ENCODE measurements at regions not wholly inside any gene's neighbourhood (a gene's known extent, or its start where the extent isn't known, plus 50 kb on each side); places are given as distances from the start of the nearest gene placed in this dataset.
"Not testable (repeated sequence)": the region's sequence is repeated elsewhere in the genome, so short reads cannot be mapped to it uniquely, and the experiment has no call there.

GRCh38 chr11:24386546-24387397 lies 110.1 kb upstream of the LUZP2 start:
- H3K36me3 Mint-ChIP-seq (ENCODE audit: low read depth): no peaks in the 10 kb centered on the region
- no peaks in the 10 kb centered on the region for H3K4me1 Mint-ChIP-seq
- no peaks in the 10 kb centered on the region for H3K27me3 Mint-ChIP-seq
- H3K4me3 Mint-ChIP-seq: no peak overlapping the region
- H3K9me3 Mint-ChIP-seq: no peaks in the 10 kb centered on the region
- no peak overlapping the region for H3K27ac Mint-ChIP-seq
- DNase-seq (no peak), ATAC-seq (no peak)

GRCh38 chr11:24389575-24389974 lies 107.3 kb upstream of the LUZP2 start:
- no peaks in the 10 kb centered on the region for H3K36me3 Mint-ChIP-seq (ENCODE audit: low read depth)

DNA sequence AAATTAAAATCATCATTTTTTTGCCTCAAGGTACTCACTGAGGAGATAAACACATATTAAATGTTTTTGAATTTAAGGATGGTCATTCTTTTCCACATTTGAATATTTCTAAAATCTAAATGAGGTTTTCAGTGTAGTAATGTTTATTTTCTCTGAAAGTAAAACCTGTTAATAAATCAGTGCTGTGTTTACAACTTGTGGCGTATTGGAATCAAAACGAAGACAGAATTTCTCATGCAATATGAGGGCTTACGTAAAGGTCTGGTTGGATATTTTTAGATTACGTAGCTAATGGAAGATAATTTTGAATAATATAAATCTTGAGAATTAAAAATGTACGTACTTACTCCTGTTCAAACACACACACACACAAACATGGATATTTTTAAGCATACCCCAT lies 106.8 kb upstream of the LUZP2 start:
- H3K9me3 Mint-ChIP-seq: no peaks in the 10 kb centered on the region
- no peaks in the 10 kb centered on the region for H3K36me3 Mint-ChIP-seq (ENCODE audit: low read depth)
- no peak overlapping the region for H3K4me3 Mint-ChIP-seq
- H3K27me3 Mint-ChIP-seq: no peaks in the 10 kb centered on the region
- H3K4me1 Mint-ChIP-seq: no peaks in the 10 kb centered on the region
- ATAC-seq (no peak), DNase-seq (no peak)
- H3K27ac Mint-ChIP-seq: no peak overlapping the region

More at GRCh38 chr11:24389575-24389974, 107.3 kb upstream of the LUZP2 start:
- H3K4me1 Mint-ChIP-seq: no peaks in the 10 kb centered on the region
- no peak overlapping the region for H3K27ac Mint-ChIP-seq
- H3K27me3 Mint-ChIP-seq: no peaks in the 10 kb centered on the region
- H3K9me3 Mint-ChIP-seq: no peaks in the 10 kb centered on the region
- ATAC-seq: no peak
- DNase-seq: no peak
- no peak overlapping the region for H3K4me3 Mint-ChIP-seq

DNA sequence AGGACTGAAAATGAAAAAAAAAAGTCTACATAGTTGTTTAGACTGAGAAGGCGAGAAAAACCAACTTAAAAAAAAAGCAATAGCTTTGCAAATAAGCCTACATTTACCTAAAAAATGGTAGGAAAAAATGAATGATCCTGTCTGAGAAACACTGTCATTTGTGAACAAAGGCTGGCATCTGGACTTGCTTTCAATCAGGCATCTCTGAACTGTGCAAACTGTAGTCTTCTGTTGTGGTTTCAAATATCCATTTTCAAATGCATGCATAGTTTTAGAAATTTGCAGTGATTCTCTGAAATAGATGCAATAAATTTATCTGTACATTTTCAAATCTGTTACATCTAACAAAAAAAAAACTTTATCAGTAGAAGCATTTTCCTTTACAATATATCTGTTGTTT lies 106.1 kb upstream of the LUZP2 start:
- H3K27ac Mint-ChIP-seq: no peak overlapping the region
- no peaks in the 10 kb centered on the region for H3K9me3 Mint-ChIP-seq
- H3K4me1 Mint-ChIP-seq: no peaks in the 10 kb centered on the region
- no peaks in the 10 kb centered on the region for H3K27me3 Mint-ChIP-seq
- DNase-seq (no peak), ATAC-seq (no peak)
- no peak overlapping the region for H3K4me3 Mint-ChIP-seq
- no peaks in the 10 kb centered on the region for H3K36me3 Mint-ChIP-seq (ENCODE audit: low read depth)

GRCh38 chr11:24391167-24391566 lies 105.7 kb upstream of the LUZP2 start:
- Mint-ChIP-seq H3K36me3 (ENCODE audit: low read depth) (no peaks in the 10 kb centered on the region), H3K4me3 (no peak overlapping the region), H3K9me3 (no peaks in the 10 kb centered on the region), H3K27ac (no peak overlapping the region), H3K27me3 (no peaks in the 10 kb centered on the region), H3K4me1 (no peaks in the 10 kb centered on the region)
- ATAC-seq (no peak), DNase-seq (no peak)

DNA sequence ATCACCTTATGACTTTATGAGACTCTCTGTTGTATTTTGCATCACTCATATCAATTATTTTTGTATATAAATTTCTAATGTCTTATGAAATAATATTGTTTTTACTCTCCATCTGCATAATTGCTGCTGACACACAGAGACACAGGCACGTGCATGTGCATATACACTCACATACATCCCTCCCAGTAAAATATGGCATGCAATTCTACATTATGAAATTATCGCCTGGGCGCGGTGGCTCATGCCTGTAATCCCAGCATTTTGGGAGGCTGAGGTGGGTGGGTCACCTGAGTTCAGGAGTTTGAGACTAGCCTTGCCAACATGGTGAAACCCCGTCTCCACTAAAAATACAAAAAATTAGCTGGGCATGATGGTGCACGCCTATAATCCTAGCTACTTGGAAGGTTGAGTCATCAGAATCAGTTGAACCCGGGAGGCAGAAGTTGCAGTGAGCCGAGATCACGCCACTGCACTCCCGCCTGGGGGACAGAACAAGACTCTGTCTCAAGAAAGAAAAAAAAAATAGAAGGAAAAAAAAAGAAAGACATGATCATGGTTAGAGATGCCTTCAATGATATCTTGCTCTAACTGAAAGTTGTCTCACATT lies 96.7 kb upstream of the LUZP2 start:
- H3K4me1 Mint-ChIP-seq: no peaks in the 10 kb centered on the region
- DNase-seq (no peak), ATAC-seq (no peak)
- H3K27ac Mint-ChIP-seq: no peak overlapping the region
- no peak overlapping the region for H3K4me3 Mint-ChIP-seq
- H3K9me3 Mint-ChIP-seq: no peaks in the 10 kb centered on the region
- H3K36me3 Mint-ChIP-seq (ENCODE audit: low read depth): no peaks in the 10 kb centered on the region
- no peaks in the 10 kb centered on the region for H3K27me3 Mint-ChIP-seq

DNA sequence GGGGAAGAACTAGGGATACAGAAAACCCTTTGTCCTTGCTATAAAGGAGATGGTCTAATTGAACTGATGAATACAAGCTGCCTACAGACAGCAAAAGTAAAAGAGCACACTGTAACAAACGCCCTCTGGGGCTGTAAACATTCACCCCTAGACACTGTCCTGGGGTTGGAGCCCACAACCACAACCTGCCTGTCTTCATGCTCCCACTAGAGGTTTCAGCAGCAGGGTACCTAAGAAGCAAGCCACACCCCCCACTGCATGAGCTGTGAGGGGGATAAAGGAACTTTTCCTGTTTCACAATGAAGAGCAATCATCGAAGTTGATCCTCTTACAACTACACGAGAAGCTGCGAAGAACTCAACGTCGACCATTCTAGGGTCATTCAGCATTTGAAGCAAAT lies 90.5 kb upstream of the LUZP2 start:
- Mint-ChIP-seq H3K4me3 (no peak overlapping the region), H3K27ac (no peak overlapping the region), H3K9me3 (peaks cover 6% of the 10 kb centered on the region), H3K27me3 (no peaks in the 10 kb centered on the region), H3K36me3 (ENCODE audit: low read depth) (no peaks in the 10 kb centered on the region), H3K4me1 (no peaks in the 10 kb centered on the region)
- ATAC-seq: no peak
- DNase-seq: no peak

GRCh38 chr11:24406980-24407379 lies 89.9 kb upstream of the LUZP2 start:
- no peaks in the 10 kb centered on the region for H3K4me1 Mint-ChIP-seq
- DNase-seq (no peak), ATAC-seq (no peak)
- H3K27me3 Mint-ChIP-seq: no peaks in the 10 kb centered on the region
- H3K36me3 Mint-ChIP-seq (ENCODE audit: low read depth): no peaks in the 10 kb centered on the region
- peaks cover 6% of the 10 kb centered on the region for H3K9me3 Mint-ChIP-seq
- no peak overlapping the region for H3K4me3 Mint-ChIP-seq
- no peak overlapping the region for H3K27ac Mint-ChIP-seq

GRCh38 chr11:24407733-24408132 lies 89.1 kb upstream of the LUZP2 start:
- no peak overlapping the region for H3K27ac Mint-ChIP-seq

DNA sequence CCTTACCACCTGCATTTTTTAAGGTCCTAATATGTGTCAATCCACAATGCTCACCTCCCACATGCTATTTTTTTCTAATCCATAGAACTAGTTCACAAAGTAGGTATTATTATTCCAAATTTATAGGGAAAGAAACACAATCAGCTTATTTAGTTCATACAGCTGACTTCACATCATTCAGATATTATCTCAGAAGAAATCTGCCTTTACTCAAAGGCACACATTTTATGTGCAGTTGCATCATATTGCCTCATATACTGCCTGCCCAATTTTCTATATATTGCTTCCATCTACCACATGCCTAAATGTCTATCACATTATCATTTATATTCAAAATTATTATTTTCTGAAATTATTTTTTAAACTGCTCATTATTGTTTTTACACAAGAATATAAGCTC lies 88.7 kb upstream of the LUZP2 start:
- no peak overlapping the region for H3K4me3 Mint-ChIP-seq
- no peaks in the 10 kb centered on the region for H3K36me3 Mint-ChIP-seq (ENCODE audit: low read depth)
- no peaks in the 10 kb centered on the region for H3K27me3 Mint-ChIP-seq
- no peaks in the 10 kb centered on the region for H3K4me1 Mint-ChIP-seq
- ATAC-seq: no peak
- DNase-seq: no peak
- H3K27ac Mint-ChIP-seq: no peak overlapping the region
- H3K9me3 Mint-ChIP-seq: peaks cover 6% of the 10 kb centered on the region

More at GRCh38 chr11:24407733-24408132, 89.1 kb upstream of the LUZP2 start:
- H3K27me3 Mint-ChIP-seq: no peaks in the 10 kb centered on the region
- no peaks in the 10 kb centered on the region for H3K36me3 Mint-ChIP-seq (ENCODE audit: low read depth)
- H3K4me3 Mint-ChIP-seq: no peak overlapping the region
- no peak for ATAC-seq
- H3K9me3 Mint-ChIP-seq: peaks cover 6% of the 10 kb centered on the region
- no peak for DNase-seq
- no peaks in the 10 kb centered on the region for H3K4me1 Mint-ChIP-seq

DNA sequence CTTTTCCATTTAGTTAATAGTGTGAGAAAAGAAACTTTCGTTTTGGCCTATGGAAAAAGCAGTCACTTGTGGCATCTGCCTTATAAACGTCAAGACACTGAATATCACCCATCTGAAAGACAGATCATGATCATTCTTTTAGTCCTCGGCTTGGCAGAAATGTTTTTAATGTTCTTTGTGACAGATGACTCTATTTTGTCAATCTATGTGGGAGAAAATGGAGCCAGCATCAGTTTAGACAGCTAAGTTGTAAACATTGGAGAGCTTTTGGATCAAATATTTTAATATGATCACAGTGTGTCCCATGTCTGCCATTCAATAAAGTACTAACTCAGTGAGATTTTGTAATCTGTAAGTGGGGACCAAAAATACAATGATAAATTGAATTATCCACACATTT lies 85.1 kb upstream of the LUZP2 start:
- Mint-ChIP-seq H3K27me3 (no peaks in the 10 kb centered on the region), H3K36me3 (ENCODE audit: low read depth) (no peaks in the 10 kb centered on the region), H3K4me3 (no peak overlapping the region), H3K27ac (no peak overlapping the region), H3K9me3 (peaks cover 3% of the 10 kb centered on the region), H3K4me1 (no peaks in the 10 kb centered on the region)
- no peak for DNase-seq
- no peak for ATAC-seq

- Mint-ChIP-seq H3K4me1 (no peaks in the 10 kb centered on the region), H3K27me3 (no peaks in the 10 kb centered on the region)
These were observed 84.1 kb upstream of the LUZP2 start for GRCh38 chr11:24412722-24413121.

GRCh38 chr11:24413391-24413790 lies 83.5 kb upstream of the LUZP2 start:
- H3K4me3 Mint-ChIP-seq: no peak overlapping the region
- DNase-seq: no peak
- no peaks in the 10 kb centered on the region for H3K4me1 Mint-ChIP-seq

More at GRCh38 chr11:24412722-24413121, 84.1 kb upstream of the LUZP2 start:
- Mint-ChIP-seq H3K9me3 (peaks cover 3% of the 10 kb centered on the region), H3K27ac (no peak overlapping the region), H3K4me3 (no peak overlapping the region), H3K36me3 (ENCODE audit: low read depth) (no peaks in the 10 kb centered on the region)
- DNase-seq (no peak), ATAC-seq (no peak)

GRCh38 chr11:24415955-24416636 lies 80.8 kb upstream of the LUZP2 start:
- not testable (repeated sequence) for ATAC-seq; H3K27ac Mint-ChIP-seq; H3K36me3 Mint-ChIP-seq (ENCODE audit: low read depth); H3K4me3 Mint-ChIP-seq; DNase-seq; H3K9me3 Mint-ChIP-seq; H3K27me3 Mint-ChIP-seq; H3K4me1 Mint-ChIP-seq

More at GRCh38 chr11:24413391-24413790, 83.5 kb upstream of the LUZP2 start:
- ATAC-seq: no peak
- H3K27me3 Mint-ChIP-seq: no peaks in the 10 kb centered on the region
- H3K27ac Mint-ChIP-seq: no peak overlapping the region
- H3K9me3 Mint-ChIP-seq: peaks cover 3% of the 10 kb centered on the region
- no peaks in the 10 kb centered on the region for H3K36me3 Mint-ChIP-seq (ENCODE audit: low read depth)

- Mint-ChIP-seq H3K36me3 (ENCODE audit: low read depth) (no peaks in the 10 kb centered on the region), H3K4me1 (no peaks in the 10 kb centered on the region), H3K9me3 (peaks cover 4% of the 10 kb centered on the region), H3K4me3 (no peak overlapping the region), H3K27me3 (no peaks in the 10 kb centered on the region), H3K27ac (no peak overlapping the region)
- DNase-seq (no peak), ATAC-seq (no peak)
These were observed 75.1 kb upstream of the LUZP2 start for GRCh38 chr11:24421766-24422165.
